Stimulated activated CD4-positive, alpha-beta T cell treated with anti-CD3 and anti-CD28 coated beads, Interleukin-1b, Interleukin-23, amount 100 ng/mL, for 4 hours (primary cell): ENCODE measurements at regions not wholly inside any gene's neighbourhood (a gene's known extent, or its start where the extent isn't known, plus 50 kb on each side); places are given as distances from the start of the nearest gene placed in this dataset.

ENCODE experiments used
- DNase-seq, 2 donors: peaks; one replicate each; pipeline ENCODE4 v3.0.0-alpha.2; 2020; ENCODE audit warnings: low read depth in 2 of 2

DNA sequence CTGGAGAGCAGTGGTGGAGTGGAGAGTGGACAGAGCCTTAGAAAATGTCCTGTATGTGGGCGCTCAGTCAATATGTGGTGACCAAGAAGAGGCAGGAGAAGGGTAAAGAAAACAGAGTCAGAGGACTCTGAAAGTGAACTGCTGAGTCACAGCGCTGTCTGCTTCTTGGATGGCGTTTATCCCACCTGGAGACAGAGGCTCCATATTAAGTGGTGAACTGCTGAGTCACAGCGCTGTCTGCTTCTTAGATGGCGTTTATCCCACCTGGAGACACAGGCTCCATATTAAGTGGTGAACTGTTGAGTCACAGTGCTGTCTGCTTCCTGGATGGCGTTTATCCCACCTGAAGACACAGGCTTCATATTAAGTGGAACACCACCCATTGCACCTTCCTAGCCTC is 119.3 kb upstream of the RALGAPA2 start:
- no peak for DNase-seq

DNA sequence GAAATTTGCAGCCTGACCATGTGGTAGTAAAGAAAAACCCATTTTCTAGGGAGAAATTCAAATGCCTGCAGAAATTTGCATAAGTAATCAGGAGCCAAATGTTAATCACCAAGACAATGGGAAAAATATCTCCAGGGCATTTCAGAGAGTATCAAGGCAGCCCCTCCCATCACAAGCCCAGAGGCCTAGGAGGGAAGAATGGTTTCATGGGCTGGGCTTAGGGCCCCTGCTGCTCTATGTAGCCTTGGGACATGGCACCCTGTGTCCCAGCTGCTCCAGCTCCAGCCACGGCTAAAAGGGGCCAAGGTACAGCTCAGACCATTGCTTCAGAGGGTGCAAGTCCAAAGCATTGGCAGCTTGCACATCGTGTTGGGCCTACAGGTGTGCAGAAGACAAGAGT is 117.2 kb upstream of the RALGAPA2 start:
- no peak for DNase-seq

DNA sequence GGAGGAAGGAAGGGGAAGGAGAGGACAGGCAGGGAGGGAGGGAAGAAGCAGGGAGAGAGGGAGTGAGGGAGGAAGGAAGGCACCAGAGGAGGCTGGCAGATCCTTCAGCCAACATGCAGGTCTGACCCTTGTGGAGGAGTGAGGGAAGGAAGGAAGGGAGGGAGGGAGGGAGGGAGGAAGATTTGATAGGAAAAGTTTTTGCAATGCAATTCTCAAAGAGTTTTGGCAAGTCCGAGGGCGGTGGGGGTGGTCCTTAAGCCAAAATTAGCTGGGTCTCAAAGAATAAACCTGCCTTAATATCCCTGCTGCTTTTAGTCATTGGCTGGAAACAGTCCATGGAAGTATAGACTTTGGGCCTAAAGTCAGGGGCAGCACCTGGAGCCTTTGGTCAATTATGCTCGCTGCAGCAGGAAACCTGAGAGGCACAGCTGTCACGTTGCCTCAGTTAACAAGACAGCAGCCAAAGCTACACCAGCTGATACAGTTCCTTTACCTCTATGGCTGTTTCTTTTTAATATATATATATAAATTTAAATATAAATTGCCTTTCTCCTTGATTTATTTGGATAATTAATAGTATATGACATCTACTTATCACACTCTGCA is 115.7 kb upstream of the RALGAPA2 start:
- no peak for DNase-seq

DNA sequence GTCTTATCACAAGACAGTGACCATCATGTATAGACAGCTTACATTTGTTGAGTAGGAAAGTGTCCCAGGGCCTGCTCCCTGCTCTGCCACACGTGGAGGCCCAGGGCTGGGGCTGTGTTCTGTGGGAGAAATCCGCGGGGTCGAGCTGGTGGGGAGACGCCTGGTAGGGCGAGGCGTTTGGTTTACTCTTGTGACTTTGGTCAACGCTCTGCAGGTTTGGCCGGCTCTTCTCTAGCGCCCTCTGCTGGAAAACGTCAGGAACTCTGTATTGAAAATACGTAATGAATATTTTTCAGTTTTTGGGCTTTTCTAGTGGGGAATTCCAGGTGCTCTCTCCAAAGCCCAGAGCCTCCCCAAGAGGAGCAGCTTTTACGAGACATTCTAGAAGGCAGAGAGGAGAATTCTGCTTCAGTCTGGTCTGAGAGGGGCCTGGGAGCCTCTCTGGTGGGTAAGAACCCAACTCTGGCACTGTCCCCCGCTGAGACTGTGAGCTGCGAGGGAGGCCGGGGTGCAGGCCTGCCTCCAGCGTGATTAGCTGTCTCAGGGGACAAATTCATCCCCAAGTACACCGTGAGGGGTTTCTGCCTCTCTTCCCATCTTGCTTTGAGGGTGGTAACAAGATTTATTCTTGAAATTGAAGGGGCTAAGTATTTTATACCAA is 112.6 kb upstream of the RALGAPA2 start:
- peak; percentile 14 to 19 for DNase-seq

DNA sequence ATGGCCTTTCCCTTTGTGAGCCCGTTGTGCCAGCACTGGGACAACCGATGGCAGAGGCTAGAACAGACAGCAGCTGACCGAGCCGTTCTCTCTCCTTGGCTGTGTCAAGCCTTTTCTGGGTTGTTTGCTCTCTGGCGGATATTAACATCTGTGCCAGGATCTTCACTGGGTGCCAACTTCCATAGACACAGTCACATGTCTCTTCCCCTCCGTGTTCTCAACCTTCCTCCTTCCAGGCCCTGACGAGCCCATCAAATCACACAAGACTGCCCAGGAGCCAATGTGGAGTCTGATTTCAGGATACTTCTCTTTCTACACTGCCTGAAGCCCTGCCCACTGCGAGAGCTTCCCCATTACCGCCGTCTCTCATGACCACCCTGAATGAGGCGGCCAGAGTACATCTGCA is 111.0 kb upstream of the RALGAPA2 start:
- DNase-seq = no peak

DNA sequence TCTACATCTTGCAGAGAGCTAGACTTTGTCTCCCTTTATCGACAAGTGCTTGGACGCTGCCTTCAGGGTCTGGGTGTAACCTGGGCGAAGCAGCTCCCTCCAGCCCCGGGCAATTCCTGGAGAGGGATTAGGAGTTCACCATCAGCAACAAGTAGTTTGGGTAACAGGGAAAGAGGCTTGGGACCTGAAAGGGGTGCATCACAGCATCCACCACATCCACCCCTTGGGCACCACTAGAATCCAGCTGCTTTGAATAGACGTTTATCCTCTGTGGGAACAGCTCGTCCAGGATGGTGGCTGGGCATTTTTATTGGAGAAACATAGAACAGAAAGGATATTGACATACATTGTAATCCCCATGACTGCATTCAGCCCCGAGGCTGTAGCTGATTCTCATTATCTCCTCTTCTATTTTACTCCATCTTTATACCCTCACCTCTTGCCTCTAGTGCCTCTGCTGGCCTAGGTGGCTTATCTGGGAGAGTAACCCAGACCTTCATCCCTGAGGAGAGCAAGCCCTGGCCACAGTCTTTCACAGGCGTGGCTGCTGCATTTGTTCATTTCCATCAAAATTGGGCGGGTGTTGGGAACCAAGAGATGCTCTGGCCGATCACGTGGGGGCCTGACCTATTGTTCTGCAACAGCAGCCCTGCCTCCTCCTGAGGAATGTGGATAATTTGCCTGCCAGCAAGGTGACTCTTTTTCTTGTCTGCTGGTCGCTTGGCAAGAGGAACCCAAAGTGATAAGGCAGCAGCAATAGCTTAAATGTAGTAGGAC is 109.2 kb upstream of the RALGAPA2 start:
- DNase-seq = no peak

DNA sequence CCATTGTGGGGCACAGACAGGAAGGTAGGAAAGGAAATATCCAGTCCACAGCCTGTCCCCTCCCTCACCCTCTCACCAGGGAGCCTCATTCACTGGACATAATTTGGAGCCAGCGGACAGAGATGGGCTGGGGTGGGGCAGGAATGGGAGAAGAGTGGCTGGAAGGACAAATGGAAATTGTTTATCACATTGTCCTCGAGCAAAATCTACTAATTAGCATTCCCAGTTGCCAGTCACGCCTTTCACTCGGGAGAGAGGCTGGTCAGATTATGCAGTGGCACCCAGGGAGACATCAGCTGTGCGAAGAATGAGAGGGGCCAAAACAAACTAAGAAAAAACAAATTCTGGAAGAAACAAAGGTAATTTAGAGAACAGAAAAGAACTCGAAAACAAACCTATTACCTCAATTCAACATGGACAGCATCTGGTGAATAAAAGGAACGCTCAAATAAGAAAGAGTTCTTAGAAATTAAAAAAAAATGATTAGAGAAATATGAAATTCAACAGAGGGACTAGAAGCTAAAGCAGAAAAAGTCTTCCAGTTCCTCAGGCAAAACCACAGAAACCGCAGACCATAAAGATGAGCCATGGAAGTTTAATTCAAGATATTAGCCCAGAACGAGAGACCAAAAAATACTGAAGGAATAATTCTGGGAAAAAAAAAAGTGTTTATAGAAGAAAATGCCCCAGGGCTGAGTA is 108.5 kb upstream of the RALGAPA2 start:
- no peak for DNase-seq

DNA sequence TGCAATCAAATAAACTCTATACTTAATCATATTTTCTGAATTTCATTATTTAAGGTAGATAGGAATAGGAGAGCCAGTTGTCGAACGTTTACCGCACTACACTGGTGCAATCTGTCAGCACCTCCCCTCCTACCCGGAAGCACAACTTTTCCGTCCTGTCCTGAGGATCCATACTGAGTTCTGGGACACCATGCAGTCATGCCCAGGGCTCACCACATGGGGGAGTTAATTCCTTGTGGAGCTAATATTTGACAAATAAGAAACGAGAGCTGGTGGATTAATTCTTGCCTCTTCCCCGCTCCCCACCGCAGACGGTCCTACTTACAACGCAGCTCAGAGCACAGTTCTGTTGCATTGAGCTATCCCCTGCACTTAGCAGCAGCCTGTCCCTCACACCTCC is 107.7 kb upstream of the RALGAPA2 start:
- no peak for DNase-seq

DNA sequence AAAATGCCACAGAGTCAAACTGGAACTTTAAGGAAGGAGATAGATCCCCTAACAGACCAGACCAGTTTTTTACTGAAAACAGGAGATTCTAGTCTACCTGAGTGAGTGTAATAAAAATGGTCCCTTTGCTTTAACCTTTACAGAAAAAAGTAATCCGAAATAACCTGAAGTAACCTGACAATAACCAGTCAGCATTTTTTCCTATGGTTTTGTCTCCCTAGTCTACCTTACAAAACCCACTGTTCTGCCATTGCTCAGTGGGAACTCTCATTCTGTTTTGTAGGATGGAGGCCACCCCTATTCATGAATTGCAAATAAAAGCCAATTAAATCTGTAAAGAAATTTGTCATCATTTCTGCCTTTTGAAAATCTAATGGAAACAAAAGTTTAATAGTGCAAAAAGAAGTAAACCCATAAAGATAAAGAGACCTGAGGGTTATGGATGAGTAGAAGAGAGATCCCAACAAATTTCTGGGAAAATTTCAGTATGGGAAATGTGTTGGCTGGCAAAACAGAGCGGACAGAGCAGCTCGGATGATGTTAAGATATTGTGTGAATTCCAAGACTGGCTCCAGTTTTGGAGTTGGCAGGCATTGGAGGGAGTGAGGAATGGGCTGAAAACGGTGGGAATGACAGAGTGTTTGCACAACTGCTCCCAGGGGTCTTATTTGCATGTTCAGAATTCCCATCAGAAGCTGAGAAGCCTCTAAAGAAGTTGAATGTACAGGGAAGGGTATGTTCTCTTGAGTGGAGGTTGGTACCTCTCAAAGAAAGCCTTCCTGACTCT is 104.7 kb upstream of the RALGAPA2 start:
- no peak for DNase-seq

DNA sequence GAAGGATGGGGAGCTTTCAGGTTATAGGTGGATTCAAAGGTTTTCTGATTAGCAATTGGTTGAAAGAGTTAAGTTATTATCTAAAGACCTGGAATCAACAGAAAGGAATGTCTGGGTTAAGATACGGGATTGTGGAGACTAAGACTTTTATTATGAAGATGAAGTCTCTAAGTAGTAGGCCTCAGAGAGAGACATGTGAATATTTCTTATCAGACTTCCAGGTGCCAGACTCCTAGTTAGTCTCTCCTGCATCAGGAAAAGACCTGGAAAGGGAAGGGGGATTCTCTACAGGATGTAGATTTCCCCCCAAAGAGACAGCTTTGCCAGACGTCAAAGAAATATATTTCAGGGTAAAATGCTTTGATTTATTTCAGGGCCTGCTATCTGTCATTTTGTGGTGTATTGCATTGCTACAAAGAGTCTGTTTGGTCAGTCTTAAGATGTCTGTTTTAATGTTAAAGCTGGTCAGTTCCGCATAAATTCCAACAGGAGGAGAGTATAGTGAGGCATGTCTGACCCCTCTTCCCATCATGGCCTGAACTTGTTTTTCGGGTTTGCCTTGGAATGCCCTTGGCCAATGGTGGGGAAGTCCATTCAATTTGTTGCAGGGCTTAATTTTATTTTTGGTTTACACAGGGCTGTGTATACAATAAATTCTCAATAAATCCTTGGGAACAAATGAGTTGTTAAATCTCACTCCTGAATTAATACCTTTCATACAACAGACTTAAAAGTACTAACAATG is 103.4 kb upstream of the RALGAPA2 start:
- no peak for DNase-seq

DNA sequence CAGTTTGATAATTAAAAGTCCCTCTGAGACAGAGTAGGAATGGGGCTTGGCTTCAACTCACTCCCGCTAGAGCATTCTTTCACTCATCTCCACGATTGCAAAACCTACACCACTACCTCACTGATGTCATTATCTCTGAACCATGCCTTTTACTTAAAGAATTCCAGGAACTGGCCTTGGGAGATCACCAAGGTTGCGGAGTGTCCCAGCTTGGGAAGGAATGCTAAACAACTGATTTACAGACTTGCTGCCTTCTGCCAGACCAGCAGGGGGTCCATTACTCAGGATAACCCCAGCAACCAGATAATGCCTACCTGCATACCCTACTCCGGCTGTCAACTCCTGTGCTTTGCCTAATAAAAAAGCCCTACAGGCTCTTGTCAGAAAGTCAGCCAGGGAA is 102.2 kb upstream of the RALGAPA2 start:
- DNase-seq = no peak

DNA sequence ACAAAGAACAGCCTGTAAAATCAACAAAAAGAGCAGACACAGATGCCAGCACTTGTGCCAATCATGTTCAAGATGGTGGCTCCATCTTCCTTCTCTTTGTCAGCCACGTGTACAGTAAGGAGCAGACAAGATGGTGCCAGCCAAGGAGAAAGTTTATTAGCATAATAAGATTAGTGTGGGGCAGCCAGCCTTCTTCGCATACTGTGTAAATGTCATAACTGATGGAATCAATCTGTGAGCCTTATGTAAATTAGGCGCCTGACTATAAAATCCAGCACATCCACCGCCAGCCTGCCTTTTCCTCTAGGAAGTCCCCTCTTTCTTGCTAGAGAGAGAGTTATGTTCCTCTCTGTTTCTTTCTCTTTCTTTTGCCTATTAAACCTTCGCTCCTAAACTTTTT is 99.7 kb upstream of the RALGAPA2 start:
- DNase-seq = no peak

DNA sequence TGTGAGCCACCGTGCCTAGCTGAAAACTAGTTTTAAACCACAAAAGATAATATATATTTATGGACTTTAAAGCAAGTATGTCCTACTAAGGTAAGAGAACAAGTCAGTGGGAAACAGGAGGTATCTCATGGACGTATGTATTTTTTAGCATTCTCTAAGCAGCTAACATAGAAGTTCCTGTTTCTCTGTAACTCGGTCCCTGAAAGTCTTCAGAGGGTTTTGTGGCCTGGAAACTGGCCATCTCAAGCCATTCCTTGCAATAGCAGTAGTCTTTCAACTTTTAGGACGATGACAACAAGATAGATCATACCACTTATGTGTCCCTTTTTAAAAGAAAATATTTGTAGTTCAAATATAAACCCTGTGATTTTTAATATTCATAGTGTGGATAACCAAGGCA is 95.6 kb upstream of the RALGAPA2 start:
- DNase-seq = no peak

DNA sequence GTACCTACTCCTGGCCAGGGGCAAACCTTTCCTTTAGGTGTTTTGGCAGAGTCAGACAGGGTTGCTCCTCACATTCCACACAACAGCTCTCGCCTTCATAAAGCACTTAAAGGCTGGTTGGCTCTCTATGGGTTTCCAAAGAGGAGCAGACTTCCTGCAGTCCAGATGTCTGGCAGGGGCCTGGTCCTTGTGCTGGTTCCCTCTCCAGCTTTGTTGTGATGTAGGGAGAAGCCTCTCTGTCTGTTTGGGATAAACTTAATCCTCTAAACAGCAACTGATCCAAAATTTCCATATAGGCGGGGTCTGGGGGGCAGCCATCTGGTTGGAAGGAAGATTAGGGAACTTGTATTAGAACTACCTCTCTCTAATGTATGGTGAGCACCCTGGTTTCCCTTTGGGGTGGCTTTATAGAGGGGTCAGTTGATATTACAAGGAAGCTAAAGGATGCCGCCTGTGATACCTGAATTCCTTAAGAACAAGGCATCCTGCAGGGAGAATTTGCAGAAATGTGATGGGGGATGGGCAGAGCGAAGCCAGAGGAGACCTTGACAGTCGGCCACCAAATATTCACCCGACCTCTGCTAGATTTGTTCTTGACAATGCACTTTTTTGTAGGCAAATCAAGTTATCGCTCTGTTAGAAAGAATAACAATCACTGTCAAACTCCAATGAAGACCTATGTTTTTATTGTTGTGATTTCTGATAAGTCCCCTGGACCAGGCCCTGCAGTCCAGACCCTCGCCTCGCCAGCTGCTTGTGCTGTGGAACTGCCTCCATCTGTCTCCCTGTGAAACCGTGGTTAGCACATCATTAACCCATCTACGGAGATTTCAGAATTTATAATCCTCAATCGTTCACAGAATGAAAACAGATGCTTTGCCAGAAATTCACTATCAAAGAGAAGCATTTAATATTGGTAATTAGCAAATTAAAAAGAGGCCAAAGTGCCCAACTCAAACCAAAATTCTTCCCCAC is 94.0 kb upstream of the RALGAPA2 start:
- DNase-seq = no peak

DNA sequence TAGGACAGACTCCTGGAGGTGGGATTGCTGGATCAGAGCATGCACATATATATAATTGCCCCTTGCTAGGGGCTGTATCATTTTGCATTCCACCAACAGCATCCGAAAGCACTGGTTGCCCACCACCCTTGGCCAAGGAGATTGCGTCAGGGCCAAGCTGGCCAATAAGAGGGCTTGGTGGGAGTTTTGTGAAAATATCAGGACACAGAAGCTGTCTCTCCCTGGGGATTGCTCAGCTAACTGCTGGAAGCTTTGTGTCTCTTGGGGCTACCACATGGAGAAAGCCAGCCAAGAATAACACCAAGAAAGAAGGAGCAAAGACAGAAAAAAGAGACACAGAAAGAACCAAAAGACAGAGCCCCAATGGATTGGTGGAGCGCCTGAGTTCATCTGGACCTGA is 90.6 kb upstream of the RALGAPA2 start:
- no peak for DNase-seq

DNA sequence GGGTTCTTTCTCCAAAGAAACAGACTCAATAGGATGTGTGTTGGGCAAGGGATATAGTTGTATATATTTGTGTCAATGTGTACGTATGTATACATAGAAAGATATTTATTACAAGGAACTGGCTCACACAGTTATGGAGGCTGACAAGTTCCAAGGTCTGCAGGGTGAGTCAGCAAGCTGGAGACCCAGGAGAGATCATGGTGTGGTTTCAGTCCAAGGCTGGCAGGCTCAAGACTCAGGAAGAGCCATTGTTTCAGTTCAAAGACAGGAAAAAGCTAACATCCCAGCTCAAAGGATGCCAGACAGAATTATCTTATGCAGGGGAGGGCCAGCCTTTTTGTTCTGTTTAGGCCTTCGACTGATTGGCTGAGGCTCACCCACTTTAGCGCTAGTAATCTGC is 89.9 kb upstream of the RALGAPA2 start:
- no peak for DNase-seq

DNA sequence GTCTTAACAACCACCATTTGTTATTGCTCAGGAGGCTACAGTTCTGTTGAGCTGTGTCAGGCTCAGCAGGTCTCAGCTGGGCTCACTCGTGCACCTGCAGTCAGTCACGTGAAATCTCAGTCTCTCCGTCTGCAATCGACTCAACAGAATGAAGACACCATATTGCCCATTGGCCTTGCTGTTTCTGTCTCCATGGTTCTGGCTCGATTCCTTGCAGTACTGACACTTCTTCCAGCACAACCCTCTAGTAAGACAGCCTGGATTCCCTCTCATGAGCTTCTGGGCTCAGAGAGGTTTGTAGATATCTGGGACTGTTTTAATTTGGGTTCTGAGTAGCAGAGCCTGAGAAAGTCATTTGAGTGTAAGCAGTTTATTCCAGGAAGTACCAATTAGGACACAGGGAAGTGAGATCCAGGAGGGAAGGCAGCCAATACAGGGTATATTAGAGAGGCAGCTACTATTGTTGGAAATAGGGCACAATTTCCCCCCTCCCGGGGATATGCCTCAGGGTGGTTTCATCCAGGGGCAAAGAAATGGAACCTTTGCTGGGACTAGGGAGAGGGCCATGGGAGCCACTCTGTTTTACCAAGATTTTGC is 87.4 kb upstream of the RALGAPA2 start:
- DNase-seq = no peak

DNA sequence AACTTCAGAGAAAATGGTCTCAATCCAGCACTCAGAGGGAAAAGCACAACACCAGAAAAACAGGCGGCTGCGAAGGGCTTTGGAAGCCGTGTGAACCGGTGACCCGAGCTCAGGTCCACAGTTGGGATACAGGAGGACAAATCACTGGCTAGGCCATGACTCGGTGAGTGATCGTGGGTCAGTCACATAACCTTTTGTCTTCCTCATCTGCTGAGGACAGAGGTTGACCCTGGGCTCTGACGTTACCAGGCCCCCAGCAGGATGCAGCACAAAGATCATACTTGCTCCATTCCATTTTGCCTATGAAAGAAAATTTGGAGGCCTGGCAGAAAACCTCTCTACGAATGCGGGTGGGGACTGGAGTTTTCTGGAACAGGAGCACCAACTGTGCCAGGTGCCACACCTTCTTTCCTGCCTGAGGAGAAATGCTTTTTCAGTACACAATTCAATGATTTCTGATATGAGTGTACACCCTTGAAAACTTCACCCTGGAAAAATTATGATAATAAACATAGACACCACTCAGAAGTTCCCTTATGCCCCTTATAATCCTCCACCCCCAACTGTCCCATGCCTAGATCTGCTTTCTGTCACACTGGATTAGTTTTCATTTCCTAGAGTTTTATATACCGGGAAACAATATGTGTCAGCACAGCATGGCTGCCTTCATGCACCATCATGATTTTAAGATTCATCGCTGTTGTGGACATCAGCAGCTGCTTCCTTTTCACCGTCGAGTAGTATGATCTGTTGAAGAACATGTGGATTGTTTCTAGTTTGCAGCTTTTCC is 85.3 kb upstream of the RALGAPA2 start:
- DNase-seq = no peak
